ENCODE measurements at regions not wholly inside any gene's neighbourhood (a gene's known extent, or its start where the extent isn't known, plus 50 kb on each side); places are given as distances from the start of the nearest gene placed in this dataset.

GRCh38 chr16:13665876-13666275 is 254.1 kb upstream of the ERCC4 start:
- Histone ChIP-seq H3K9ac (ENCODE audit: low read depth, low read length) (no peak overlapping the region), H3K36me3 (ENCODE audit: insufficient read depth, low read length) (no peaks in the 10 kb centered on the region), H3K27ac (ENCODE audit: low read depth, low read length) (no peak overlapping the region), H3K9me3 (ENCODE audit: insufficient read depth, low read depth, low read length) (0 out of 2 replicates have a peak, but pooled peaks cover 2% of the 10 kb centered on the region), H3K4me3 (ENCODE audit: low read length) (no peak overlapping the region), H3K4me1 (ENCODE audit: insufficient read depth, low read length) (no peaks in the 10 kb centered on the region), H3K27me3 (ENCODE audit: insufficient read depth, low read length) (no peaks in the 10 kb centered on the region)
- WGBS, result 84% methylated on average over 1 of the region's 1 CpG

GRCh38 chr16:13672196-13672595 is 247.8 kb upstream of the ERCC4 start:
- H3K9me3 ChIP-seq (ENCODE audit: insufficient read depth, low read depth, low read length), result 0 out of 2 replicates have a peak, but pooled peaks cover 3% of the 10 kb centered on the region
- no peaks in the 10 kb centered on the region for H3K36me3 ChIP-seq (ENCODE audit: insufficient read depth, low read length)
- WGBS, result 86% methylated on average over 3 of the region's 3 CpGs
- H3K4me1 ChIP-seq (ENCODE audit: insufficient read depth, low read length), result no peaks in the 10 kb centered on the region; the same call in 1 of the 2 replicates
- no peak overlapping the region for H3K4me3 ChIP-seq (ENCODE audit: low read length)
- H3K27ac ChIP-seq (ENCODE audit: low read depth, low read length), result no peak overlapping the region
- no peak overlapping the region for H3K9ac ChIP-seq (ENCODE audit: low read depth, low read length)
- no peaks in the 10 kb centered on the region for H3K27me3 ChIP-seq (ENCODE audit: insufficient read depth, low read length)

GRCh38 chr16:13680021-13680889 is 239.7 kb upstream of the ERCC4 start:
- 90% methylated on average over 1 of the region's 1 CpG for WGBS
- no peaks in the 10 kb centered on the region; the same call in 1 of the 2 replicates for H3K4me1 ChIP-seq (ENCODE audit: insufficient read depth, low read length)
- no peaks in the 10 kb centered on the region for H3K27me3 ChIP-seq (ENCODE audit: insufficient read depth, low read length)
- H3K27ac ChIP-seq (ENCODE audit: low read depth, low read length), result no peak overlapping the region
- H3K9ac ChIP-seq (ENCODE audit: low read depth, low read length), result no peak overlapping the region
- H3K36me3 ChIP-seq (ENCODE audit: insufficient read depth, low read length), result no peaks in the 10 kb centered on the region
- no peaks in the 10 kb centered on the region for H3K9me3 ChIP-seq (ENCODE audit: insufficient read depth, low read depth, low read length)
- H3K4me3 ChIP-seq (ENCODE audit: low read length), result no peak overlapping the region

GRCh38 chr16:13684819-13685563 is 235.0 kb upstream of the ERCC4 start:
- 95% methylated on average over 4 of the region's 5 CpGs for WGBS
- no peaks in the 10 kb centered on the region for H3K27me3 ChIP-seq (ENCODE audit: insufficient read depth, low read length)

GRCh38 chr16:13696017-13696416 is 223.9 kb upstream of the ERCC4 start:
- Histone ChIP-seq H3K27me3 (ENCODE audit: insufficient read depth, low read length) (no peaks in the 10 kb centered on the region), H3K9ac (ENCODE audit: low read depth, low read length) (no peak overlapping the region), H3K9me3 (ENCODE audit: insufficient read depth, low read depth, low read length) (peaks cover 33% of the 10 kb centered on the region), H3K27ac (ENCODE audit: low read depth, low read length) (no peak overlapping the region), H3K36me3 (ENCODE audit: insufficient read depth, low read length) (no peaks in the 10 kb centered on the region), H3K4me1 (ENCODE audit: insufficient read depth, low read length) (no peaks in the 10 kb centered on the region), H3K4me3 (ENCODE audit: low read length) (no peak overlapping the region)

More at GRCh38 chr16:13684819-13685563, 235.0 kb upstream of the ERCC4 start:
- Histone ChIP-seq H3K36me3 (ENCODE audit: insufficient read depth, low read length) (no peaks in the 10 kb centered on the region), H3K9ac (ENCODE audit: low read depth, low read length) (no peak overlapping the region), H3K4me1 (ENCODE audit: insufficient read depth, low read length) (no peaks in the 10 kb centered on the region; the same call in 1 of the 2 replicates), H3K27ac (ENCODE audit: low read depth, low read length) (no peak overlapping the region), H3K9me3 (ENCODE audit: insufficient read depth, low read depth, low read length) (no peaks in the 10 kb centered on the region), H3K4me3 (ENCODE audit: low read length) (no peak overlapping the region)

- 100% methylated on average over 1 of the region's 1 CpG for WGBS
- no peaks in the 10 kb centered on the region for H3K27me3 ChIP-seq (ENCODE audit: insufficient read depth, low read length)
- no peaks in the 10 kb centered on the region for H3K36me3 ChIP-seq (ENCODE audit: insufficient read depth, low read length)
- H3K9me3 ChIP-seq (ENCODE audit: insufficient read depth, low read depth, low read length), result peaks cover 33% of the 10 kb centered on the region
- H3K9ac ChIP-seq (ENCODE audit: low read depth, low read length), result no peak overlapping the region
- H3K4me1 ChIP-seq (ENCODE audit: insufficient read depth, low read length), result no peaks in the 10 kb centered on the region
- H3K27ac ChIP-seq (ENCODE audit: low read depth, low read length), result no peak overlapping the region
- H3K4me3 ChIP-seq (ENCODE audit: low read length), result no peak overlapping the region
Observed at GRCh38 chr16:13697013-13697412, 222.9 kb upstream of the ERCC4 start.

GRCh38 chr16:13697568-13697967 is 222.4 kb upstream of the ERCC4 start:
- H3K4me3 ChIP-seq (ENCODE audit: low read length), result no peak overlapping the region
- H3K9me3 ChIP-seq (ENCODE audit: insufficient read depth, low read depth, low read length), result peaks cover 32% of the 10 kb centered on the region
- H3K9ac ChIP-seq (ENCODE audit: low read depth, low read length), result no peak overlapping the region
- no peaks in the 10 kb centered on the region for H3K36me3 ChIP-seq (ENCODE audit: insufficient read depth, low read length)
- no peak overlapping the region for H3K27ac ChIP-seq (ENCODE audit: low read depth, low read length)
- no peaks in the 10 kb centered on the region for H3K27me3 ChIP-seq (ENCODE audit: insufficient read depth, low read length)
- H3K4me1 ChIP-seq (ENCODE audit: insufficient read depth, low read length), result no peaks in the 10 kb centered on the region

- Histone ChIP-seq H3K4me1 (ENCODE audit: insufficient read depth, low read length) (no peaks in the 10 kb centered on the region), H3K27me3 (ENCODE audit: insufficient read depth, low read length) (no peaks in the 10 kb centered on the region), H3K9me3 (ENCODE audit: insufficient read depth, low read depth, low read length) (peaks cover 12% of the 10 kb centered on the region), H3K36me3 (ENCODE audit: insufficient read depth, low read length) (no peaks in the 10 kb centered on the region), H3K9ac (ENCODE audit: low read depth, low read length) (no peak overlapping the region), H3K4me3 (ENCODE audit: low read length) (no peak overlapping the region), H3K27ac (ENCODE audit: low read depth, low read length) (no peak overlapping the region)
- 81% methylated on average over 4 of the region's 4 CpGs for WGBS
Observed at GRCh38 chr16:13702614-13703013, 217.3 kb upstream of the ERCC4 start.

GRCh38 chr16:13708347-13709120 is 211.4 kb upstream of the ERCC4 start:
- Histone ChIP-seq H3K4me3 (ENCODE audit: low read length) (no peak overlapping the region), H3K36me3 (ENCODE audit: insufficient read depth, low read length) (no peaks in the 10 kb centered on the region), H3K9ac (ENCODE audit: low read depth, low read length) (no peak overlapping the region), H3K9me3 (ENCODE audit: insufficient read depth, low read depth, low read length) (0 out of 2 replicates have a peak, but pooled peaks cover 3% of the 10 kb centered on the region), H3K4me1 (ENCODE audit: insufficient read depth, low read length) (peaks cover 12% of the 10 kb centered on the region), H3K27me3 (ENCODE audit: insufficient read depth, low read length) (no peaks in the 10 kb centered on the region), H3K27ac (ENCODE audit: low read depth, low read length) (no peak overlapping the region)
- WGBS, result 72% methylated on average over 3 of the region's 3 CpGs

GRCh38 chr16:13718748-13719147 is 201.2 kb upstream of the ERCC4 start:
- H3K9me3 ChIP-seq (ENCODE audit: insufficient read depth, low read depth, low read length), result no peaks in the 10 kb centered on the region
- H3K4me3 ChIP-seq (ENCODE audit: low read length), result no peak overlapping the region
- H3K36me3 ChIP-seq (ENCODE audit: insufficient read depth, low read length), result no peaks in the 10 kb centered on the region
- 80% methylated on average over 7 of the region's 7 CpGs for WGBS
- no peaks in the 10 kb centered on the region for H3K27me3 ChIP-seq (ENCODE audit: insufficient read depth, low read length)
- no peak overlapping the region for H3K27ac ChIP-seq (ENCODE audit: low read depth, low read length)
- no peak overlapping the region for H3K9ac ChIP-seq (ENCODE audit: low read depth, low read length)
- H3K4me1 ChIP-seq (ENCODE audit: insufficient read depth, low read length), result peaks cover 4% of the 10 kb centered on the region; the same call in 1 of the 2 replicates

GRCh38 chr16:13727943-13728342 is 192.0 kb upstream of the ERCC4 start:
- H3K4me1 ChIP-seq (ENCODE audit: insufficient read depth, low read length), result no peaks in the 10 kb centered on the region
- H3K27ac ChIP-seq (ENCODE audit: low read depth, low read length), result no peak overlapping the region
- peaks cover 16% of the 10 kb centered on the region for H3K9me3 ChIP-seq (ENCODE audit: insufficient read depth, low read depth, low read length)
- no peaks in the 10 kb centered on the region for H3K36me3 ChIP-seq (ENCODE audit: insufficient read depth, low read length)
- H3K4me3 ChIP-seq (ENCODE audit: low read length), result no peak overlapping the region
- WGBS, result 92% methylated on average over 1 of the region's 3 CpGs
- H3K9ac ChIP-seq (ENCODE audit: low read depth, low read length), result no peak overlapping the region
- no peaks in the 10 kb centered on the region for H3K27me3 ChIP-seq (ENCODE audit: insufficient read depth, low read length)

All from HUES64 (cell line).